Endothelial cell of umbilical vein (primary cell): ENCODE measurements at regions not wholly inside any gene's neighbourhood (a gene's known extent, or its start where the extent isn't known, plus 50 kb on each side); places are given as distances from the start of the nearest gene placed in this dataset.
"Not testable (repeated sequence)": the region's sequence is repeated elsewhere in the genome, so short reads cannot be mapped to it uniquely, and the experiment has no call there.

Experiments used
- BruUV-seq: library from RNA; stranded (reverse); fragments of 400-500 nt; replicated peaks from 2 replicates; lab custom pipeline; 2021; lab: Mats Ljungman, UMichigan
- CTCF ChIA-PET: fragments of 300-600, 350-600 bp; sonication (Branson Sonifier 250); formaldehyde crosslinking; loops from one replicate; lab custom pipeline; 2021; ENCODE audit warnings: antibody characterized with exemption, inconsistent platforms; lab: Charles Lee
- POLR2A ChIA-PET: fragments of 300-600, 350-600 bp; sonication (Branson Sonifier 250); formaldehyde crosslinking; loops from one replicate; lab custom pipeline; 2021; ENCODE audit warnings: antibody characterized with exemption, inconsistent platforms; lab: Charles Lee
- DNase-seq: peaks from one replicate; pipeline ENCODE4 v3.0.0-alpha.2; 2011; ENCODE audit warnings: low read depth, low spot score
- FAIRE-seq: peaks from 2 replicates; lab custom pipeline; 2011; peaks lifted over from hg19 to GRCh38; lab: Jason Lieb, UNC
- H2AFZ ChIP-seq: 2 replicates; pipeline ENCODE4 v1.6.0; 2012; ENCODE audit warnings: low read depth, low read length, control low read depth, inconsistent platforms
- H3K27ac ChIP-seq: 2 replicates; pipeline ENCODE4 v1.5.1; 2011; ENCODE audit warnings: low read depth, mild to moderate bottlenecking, control low read depth, low read length, moderate library complexity; ENCODE audit not compliant: insufficient read depth
- H3K27me3 ChIP-seq, 2 experiments: 2 replicates each; pipeline versions ENCODE4 v1.6.0 to v1.6.1; 2011; ENCODE audit warnings: low read length in 2 of 2, mixed read lengths in 1 of 2; ENCODE audit not compliant: control insufficient read depth in 2 of 2, insufficient read depth in 2 of 2
- H3K36me3 ChIP-seq, 2 experiments: 2 replicates in 1 of 2; 3 replicates in 1 of 2; pipeline ENCODE4 v1.5.1; 2011; ENCODE audit warnings: low read length in 2 of 2, mild to moderate bottlenecking in 1 of 2, moderate library complexity in 1 of 2; ENCODE audit not compliant: control insufficient read depth in 2 of 2, insufficient read depth in 2 of 2; ENCODE audit errors: extremely low read depth in 1 of 2
- H3K4me1 ChIP-seq: 3 replicates; pipeline ENCODE4 v1.5.1; 2011; ENCODE audit warnings: mild to moderate bottlenecking, low read length; ENCODE audit not compliant: control insufficient read depth, insufficient read depth; ENCODE audit errors: extremely low read depth
- H3K4me2 ChIP-seq: 2 replicates; pipeline ENCODE4 v1.6.1; 2011; ENCODE audit warnings: low read length, control low read depth, mixed read lengths; ENCODE audit not compliant: insufficient read depth
- H3K4me3 ChIP-seq, 3 experiments: fragments of 200-600 bp in 1 of 3; sonication (generic), shearing (Covaris generic) in 1 of 3; replicated peaks in 1 of 3; 2 replicates each; pipeline ENCODE4 v1.5.1; 2011 to 2016; ENCODE audit warnings: control low read depth in 3 of 3, low read length in 3 of 3, mild to moderate bottlenecking in 2 of 3, inconsistent platforms in 1 of 3, low read depth in 1 of 3, moderate library complexity in 1 of 3; ENCODE audit not compliant: insufficient read depth in 1 of 3
- H3K79me2 ChIP-seq: 2 replicates; pipeline ENCODE4 v1.6.0; 2012; ENCODE audit warnings: low read length, inconsistent platforms; ENCODE audit not compliant: control insufficient read depth, insufficient read depth
- H3K9ac ChIP-seq: replicated peaks from 2 replicates; pipeline ENCODE3; 2011; ENCODE audit warnings: low read length, control low read depth; ENCODE audit not compliant: insufficient read depth; ENCODE audit errors: extremely low read depth
- H3K9me1 ChIP-seq: replicated peaks from 3 replicates; pipeline ENCODE4 v1.6.0; 2011; ENCODE audit warnings: mild to moderate bottlenecking, low read length; ENCODE audit not compliant: control insufficient read depth, insufficient read depth; ENCODE audit errors: extremely low read depth
- H3K9me3 ChIP-seq: replicated peaks from 2 replicates; pipeline ENCODE4 v1.5.1; 2012; ENCODE audit warnings: low read length, inconsistent platforms; ENCODE audit not compliant: control insufficient read depth, insufficient read depth
- H4K20me1 ChIP-seq: replicated peaks from 2 replicates; pipeline ENCODE3; 2011; ENCODE audit warnings: mild to moderate bottlenecking, low read length; ENCODE audit not compliant: control insufficient read depth, insufficient read depth; ENCODE audit errors: extremely low read depth
- EZH2 ChIP-seq: IDR thresholded peaks from 2 replicates; pipeline ENCODE4 v1.6.1; 2012; ENCODE audit warnings: borderline replicate concordance, low read depth, mild to moderate bottlenecking, moderate library complexity, low read length, inconsistent platforms; ENCODE audit not compliant: severe bottlenecking
- FOS ChIP-seq: IDR thresholded peaks from 2 replicates; pipeline ENCODE4 v1.6.1; 2011; ENCODE audit warnings: mild to moderate bottlenecking, low read length, moderate library complexity, borderline replicate concordance; ENCODE audit not compliant: insufficient read depth
- GATA2 ChIP-seq: IDR thresholded peaks from 2 replicates; pipeline ENCODE4 v1.7.0; 2011; ENCODE audit warnings: low read depth, mild to moderate bottlenecking, moderate library complexity, mixed read lengths, low read length; ENCODE audit not compliant: insufficient read length, insufficient read depth
- JUN ChIP-seq: IDR thresholded peaks from 2 replicates; pipeline ENCODE4 v1.6.1; 2011; ENCODE audit warnings: borderline replicate concordance, low read depth; ENCODE audit not compliant: insufficient read length, insufficient read depth
- MYC ChIP-seq: IDR thresholded peaks from one replicate; pipeline ENCODE4 v1.6.1; 2011; ENCODE audit warnings: mild to moderate bottlenecking, low read depth, low read length
- POLR2A ChIP-seq: IDR thresholded peaks from 2 replicates; pipeline ENCODE4 v1.6.1; 2012; ENCODE audit warnings: low read depth, mild to moderate bottlenecking, control low read depth, low read length
- POLR2AphosphoS5 ChIP-seq: IDR thresholded peaks from 2 replicates; pipeline ENCODE4 v1.6.1; 2012; ENCODE audit warnings: low read depth, mild to moderate bottlenecking, control low read depth, low read length, moderate library complexity; ENCODE audit not compliant: insufficient read depth
- dilution Hi-C: fragments of 300-500 bp; cut with MboI; formaldehyde crosslinking; loops from one replicate; pipeline ENCODE4 v1.15.0; 2019; ENCODE audit warnings: low sequenced_read_pairs; ENCODE audit not compliant: extremely low pct_ligation_motif_present
- intact Hi-C: fragments of 100-400 bp; cut with micrococcal nuclease; formaldehyde crosslinking; loops from one replicate; pipeline ENCODE4 v1.10.0; 2022
- TF ChIP-seq, protein P1 (sequence below), 2 donors: IDR thresholded peaks; 1 replicate in 1 of 2; 2 replicates in 1 of 2; pipeline ENCODE4 v1.5.1; 2011; ENCODE audit warnings: low read length in 2 of 2, mild to moderate bottlenecking in 2 of 2, moderate library complexity in 2 of 2, control low read depth in 1 of 2, inconsistent platforms in 1 of 2, low read depth in 1 of 2; ENCODE audit not compliant: insufficient read depth in 1 of 2; ENCODE audit errors: extremely low read depth in 1 of 2
- TF ChIP-seq, protein P2 (sequence below): IDR thresholded peaks from 2 replicates; pipeline ENCODE4 v1.6.1; 2011; ENCODE audit not compliant: insufficient read depth, insufficient read length

DNA sequence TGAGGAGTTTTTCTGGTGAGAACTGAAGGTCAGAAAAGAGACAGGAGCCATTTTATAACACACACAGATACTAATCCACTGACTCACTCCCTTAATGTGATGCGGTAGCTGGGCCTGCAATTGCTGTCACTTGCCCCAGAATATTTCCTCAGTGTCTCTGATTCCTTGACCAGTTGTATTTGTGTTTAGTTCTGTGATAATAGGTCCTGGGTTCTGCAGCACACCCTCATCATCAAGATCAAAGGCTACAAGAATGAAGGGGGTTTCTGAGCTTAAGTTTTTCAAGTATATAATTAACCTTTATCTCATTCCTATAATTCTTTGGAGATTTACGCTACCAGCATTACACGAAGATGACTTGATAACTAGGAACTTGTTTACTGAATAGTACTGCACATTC lies 576.5 kb upstream of the CPXCR1 start:
- H2AFZ ChIP-seq = no peak overlapping the region

DNA sequence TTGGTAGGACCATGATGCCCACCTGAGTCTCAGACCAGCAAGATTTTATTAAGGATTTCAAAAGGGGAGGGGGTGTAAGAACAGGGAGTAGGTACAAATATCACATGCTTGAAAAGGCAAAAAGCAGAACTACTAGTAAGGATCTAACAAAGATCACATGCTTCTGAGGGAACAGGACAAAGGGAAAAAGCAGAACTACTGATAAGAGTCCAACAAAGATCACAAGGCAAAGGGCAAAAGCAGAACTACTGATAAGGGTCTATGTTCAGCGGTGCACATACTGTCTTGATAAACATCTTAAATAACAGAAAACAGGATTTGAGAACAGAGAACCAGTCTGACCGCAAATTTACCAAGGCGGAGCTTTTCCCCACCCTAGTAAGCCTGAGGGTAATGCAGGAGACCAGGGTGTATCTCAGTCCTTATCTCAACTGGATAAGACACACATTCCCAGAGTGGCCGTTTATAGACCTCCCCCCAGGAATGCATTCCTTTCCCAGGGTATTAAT lies 573.0 kb upstream of the CPXCR1 start:
- DNase-seq, FAIRE-seq, H3K4me1 ChIP-seq, CTCF ChIA-PET, H3K9me3 ChIP-seq, H3K9ac ChIP-seq, H3K4me2 ChIP-seq, H3K9me1 ChIP-seq, intact Hi-C loops, BruUV-seq, POLR2A ChIA-PET, H3K79me2 ChIP-seq, H3K4me3 ChIP-seq, H4K20me1 ChIP-seq, H2AFZ ChIP-seq, dilution Hi-C loops, H3K27me3 ChIP-seq, H3K27ac ChIP-seq, H3K36me3 ChIP-seq: not testable (repeated sequence)

More for the DNA sequence above, 576.5 kb upstream of the CPXCR1 start:
- Histone ChIP-seq H3K9me1 (no peaks in the 10 kb centered on the region), H3K36me3 (no peaks in the 10 kb centered on the region), H4K20me1 (no peaks in the 10 kb centered on the region), H3K9me3 (no peaks in the 10 kb centered on the region), H3K27ac (no peak overlapping the region), H3K9ac (no peak overlapping the region), H3K79me2 (no peaks in the 10 kb centered on the region), H3K4me1 (no peaks in the 10 kb centered on the region), H3K27me3 (no peaks in the 10 kb centered on the region), H3K4me2 (no peak overlapping the region), H3K4me3 (no peak overlapping the region)
- FAIRE-seq = no peak
- ChIA-PET CTCF (no interaction called here), POLR2A (no interaction called here)
- intact Hi-C loops = no loop called here
- dilution Hi-C loops = no loop called here
- no TSS peak for BruUV-seq
- DNase-seq = no peak
- TF ChIP-seq, protein P1, sequence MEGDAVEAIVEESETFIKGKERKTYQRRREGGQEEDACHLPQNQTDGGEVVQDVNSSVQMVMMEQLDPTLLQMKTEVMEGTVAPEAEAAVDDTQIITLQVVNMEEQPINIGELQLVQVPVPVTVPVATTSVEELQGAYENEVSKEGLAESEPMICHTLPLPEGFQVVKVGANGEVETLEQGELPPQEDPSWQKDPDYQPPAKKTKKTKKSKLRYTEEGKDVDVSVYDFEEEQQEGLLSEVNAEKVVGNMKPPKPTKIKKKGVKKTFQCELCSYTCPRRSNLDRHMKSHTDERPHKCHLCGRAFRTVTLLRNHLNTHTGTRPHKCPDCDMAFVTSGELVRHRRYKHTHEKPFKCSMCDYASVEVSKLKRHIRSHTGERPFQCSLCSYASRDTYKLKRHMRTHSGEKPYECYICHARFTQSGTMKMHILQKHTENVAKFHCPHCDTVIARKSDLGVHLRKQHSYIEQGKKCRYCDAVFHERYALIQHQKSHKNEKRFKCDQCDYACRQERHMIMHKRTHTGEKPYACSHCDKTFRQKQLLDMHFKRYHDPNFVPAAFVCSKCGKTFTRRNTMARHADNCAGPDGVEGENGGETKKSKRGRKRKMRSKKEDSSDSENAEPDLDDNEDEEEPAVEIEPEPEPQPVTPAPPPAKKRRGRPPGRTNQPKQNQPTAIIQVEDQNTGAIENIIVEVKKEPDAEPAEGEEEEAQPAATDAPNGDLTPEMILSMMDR (IDR thresholded peaks at IDR 0.05; ENCODE audit: extremely low read depth in 1 of 2, insufficient read depth in 1 of 2, low read depth in 1 of 2, low read length in 2 of 2) = no peak
- TF ChIP-seq FOS (no peak), GATA2 (no peak), POLR2AphosphoS5 (no peak), EZH2 (no peak), MYC (no peak), POLR2A (no peak), JUN (no peak)
- TF ChIP-seq, protein P2, sequence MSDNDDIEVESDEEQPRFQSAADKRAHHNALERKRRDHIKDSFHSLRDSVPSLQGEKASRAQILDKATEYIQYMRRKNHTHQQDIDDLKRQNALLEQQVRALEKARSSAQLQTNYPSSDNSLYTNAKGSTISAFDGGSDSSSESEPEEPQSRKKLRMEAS = no peak
